BJ (cell line): ENCODE measurements at regions not wholly inside any gene's neighbourhood (a gene's known extent, or its start where the extent isn't known, plus 50 kb on each side); places are given as distances from the start of the nearest gene placed in this dataset.

Source experiments
- CTCF ChIA-PET: fragments of 350-600 bp; formaldehyde crosslinking; extraction: SDS; loops from one replicate; lab custom pipeline; 2021; ENCODE audit warnings: antibody characterized with exemption, inconsistent platforms; lab: Yijun Ruan, JAX
- POLR2A ChIA-PET: fragments of 300-600 bp; sonication (Branson Sonifier 250); formaldehyde crosslinking; extraction: SDS; loops from one replicate; lab custom pipeline; 2021; ENCODE audit warnings: antibody characterized with exemption; lab: Charles Lee
- DNase-seq: peaks from one replicate; pipeline ENCODE4 v3.0.0-alpha.2; 2011; ENCODE audit warnings: low read depth
- H3K27me3 ChIP-seq: 2 replicates; pipeline ENCODE4 v1.6.0; 2011; ENCODE audit warnings: low read length; ENCODE audit not compliant: control insufficient read depth, insufficient read depth
- H3K36me3 ChIP-seq: 2 replicates; pipeline ENCODE4 v1.5.1; 2011; ENCODE audit warnings: low read length; ENCODE audit not compliant: control insufficient read depth, insufficient read depth
- H3K4me3 ChIP-seq: 2 replicates; pipeline ENCODE4 v1.5.1; 2011; ENCODE audit warnings: low read depth, mild to moderate bottlenecking, control low read depth, low read length
- TF ChIP-seq, protein P1 (sequence below): IDR thresholded peaks from 2 replicates; pipeline ENCODE4 v1.5.1; 2011; ENCODE audit warnings: low read depth, mild to moderate bottlenecking, control low read depth, inconsistent platforms, low read length, moderate library complexity; ENCODE audit not compliant: insufficient read depth

DNA sequence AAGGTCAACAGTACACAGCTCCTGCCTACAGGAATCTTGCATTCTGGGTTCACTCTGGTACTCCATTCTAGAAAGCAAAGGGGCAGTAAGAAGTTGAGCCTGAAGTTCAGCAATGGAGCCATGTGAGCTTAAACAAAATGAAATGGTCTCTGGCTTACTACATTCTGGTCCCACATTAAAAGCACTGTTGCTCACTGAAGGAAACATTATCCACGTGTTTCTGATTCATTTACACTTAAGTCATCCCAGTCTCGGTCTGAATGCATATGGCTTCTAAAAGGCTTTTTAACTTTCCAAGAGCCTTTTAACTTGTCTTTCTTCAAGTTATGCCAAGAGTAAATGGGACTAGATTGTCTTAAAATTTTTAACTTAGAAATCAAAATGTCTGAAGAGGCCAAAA lies 177.8 kb downstream of the LNPK start:
- Histone ChIP-seq H3K36me3 (no peaks in the 10 kb centered on the region), H3K4me3 (no peak overlapping the region), H3K27me3 (no peaks in the 10 kb centered on the region)
- TF ChIP-seq, protein P1, sequence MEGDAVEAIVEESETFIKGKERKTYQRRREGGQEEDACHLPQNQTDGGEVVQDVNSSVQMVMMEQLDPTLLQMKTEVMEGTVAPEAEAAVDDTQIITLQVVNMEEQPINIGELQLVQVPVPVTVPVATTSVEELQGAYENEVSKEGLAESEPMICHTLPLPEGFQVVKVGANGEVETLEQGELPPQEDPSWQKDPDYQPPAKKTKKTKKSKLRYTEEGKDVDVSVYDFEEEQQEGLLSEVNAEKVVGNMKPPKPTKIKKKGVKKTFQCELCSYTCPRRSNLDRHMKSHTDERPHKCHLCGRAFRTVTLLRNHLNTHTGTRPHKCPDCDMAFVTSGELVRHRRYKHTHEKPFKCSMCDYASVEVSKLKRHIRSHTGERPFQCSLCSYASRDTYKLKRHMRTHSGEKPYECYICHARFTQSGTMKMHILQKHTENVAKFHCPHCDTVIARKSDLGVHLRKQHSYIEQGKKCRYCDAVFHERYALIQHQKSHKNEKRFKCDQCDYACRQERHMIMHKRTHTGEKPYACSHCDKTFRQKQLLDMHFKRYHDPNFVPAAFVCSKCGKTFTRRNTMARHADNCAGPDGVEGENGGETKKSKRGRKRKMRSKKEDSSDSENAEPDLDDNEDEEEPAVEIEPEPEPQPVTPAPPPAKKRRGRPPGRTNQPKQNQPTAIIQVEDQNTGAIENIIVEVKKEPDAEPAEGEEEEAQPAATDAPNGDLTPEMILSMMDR = no peak
- DNase-seq = no peak
- ChIA-PET CTCF (interaction anchor here (0.6 to 1.0 kb wide), 3 partner anchors 9 to 26 kb away, joined by 3 read pairs; no protein-coding TSS in a partner anchor), POLR2A (no interaction called here)

DNA sequence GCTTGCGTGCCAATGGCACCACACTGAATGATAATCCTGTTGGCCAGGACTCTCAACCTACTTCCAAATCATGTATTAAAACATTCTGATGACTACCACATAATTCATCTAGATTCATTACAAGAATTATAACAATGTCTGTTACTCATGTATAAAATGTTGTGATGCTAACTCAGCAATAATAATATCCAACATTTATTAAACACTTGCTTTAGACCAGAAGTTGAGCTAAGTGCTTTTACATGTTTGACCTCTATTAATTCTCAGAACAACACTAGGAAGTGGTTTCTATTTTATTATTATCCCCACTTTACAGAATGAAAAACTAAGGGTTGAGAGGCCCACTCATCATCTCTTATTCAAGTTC lies 178.4 kb downstream of the LNPK start:
- POLR2A ChIA-PET = no interaction called here
- DNase-seq = no peak
- Histone ChIP-seq H3K27me3 (no peaks in the 10 kb centered on the region), H3K4me3 (no peak overlapping the region), H3K36me3 (no peaks in the 10 kb centered on the region)
- CTCF ChIA-PET = interaction anchor here (1.0 kb wide), 1 partner anchor 9 kb away, joined by 3 read pairs; no protein-coding TSS in a partner anchor
- TF ChIP-seq, protein P1 = no peak

DNA sequence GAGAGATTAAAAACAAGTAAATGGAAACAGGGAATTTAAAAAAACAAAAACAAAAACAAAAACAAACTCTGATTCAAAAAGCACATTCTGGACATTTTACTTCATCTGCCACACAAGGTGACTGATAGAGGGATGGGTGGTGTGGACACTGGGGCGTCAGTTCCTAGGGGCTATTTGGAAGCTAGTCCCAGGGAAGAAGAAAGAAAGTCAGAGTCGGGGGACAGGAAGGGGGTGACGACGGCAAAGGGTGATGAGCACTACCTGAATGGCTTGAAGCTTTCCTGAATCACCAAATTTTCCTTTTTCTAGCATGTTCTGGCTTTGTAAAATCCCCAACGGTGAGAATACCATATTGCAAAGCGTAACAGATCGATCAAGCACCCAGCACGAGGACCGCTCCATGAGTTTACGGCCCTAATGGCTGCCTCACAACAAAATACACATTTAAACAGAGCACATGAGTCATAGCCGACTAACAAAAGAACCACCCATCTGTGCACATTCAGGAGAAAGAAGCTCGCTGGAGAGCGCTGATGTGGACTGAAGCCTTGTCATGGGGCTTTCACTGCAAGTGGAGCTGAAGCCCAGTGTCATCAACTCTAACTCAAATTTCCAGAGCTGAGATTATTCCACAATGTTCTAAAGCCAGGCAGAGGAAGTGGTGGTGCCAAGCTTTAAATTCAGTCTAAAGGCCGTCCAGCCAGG lies 178.9 kb downstream of the LNPK start:
- Histone ChIP-seq H3K36me3 (no peaks in the 10 kb centered on the region), H3K4me3 (no peak overlapping the region), H3K27me3 (no peaks in the 10 kb centered on the region)
- ChIA-PET CTCF (interaction anchor here (0.9 kb wide), 1 partner anchor 10 kb away, joined by 3 read pairs; no protein-coding TSS in a partner anchor), POLR2A (no interaction called here)
- DNase-seq = no peak
- TF ChIP-seq, protein P1 = no peak

DNA sequence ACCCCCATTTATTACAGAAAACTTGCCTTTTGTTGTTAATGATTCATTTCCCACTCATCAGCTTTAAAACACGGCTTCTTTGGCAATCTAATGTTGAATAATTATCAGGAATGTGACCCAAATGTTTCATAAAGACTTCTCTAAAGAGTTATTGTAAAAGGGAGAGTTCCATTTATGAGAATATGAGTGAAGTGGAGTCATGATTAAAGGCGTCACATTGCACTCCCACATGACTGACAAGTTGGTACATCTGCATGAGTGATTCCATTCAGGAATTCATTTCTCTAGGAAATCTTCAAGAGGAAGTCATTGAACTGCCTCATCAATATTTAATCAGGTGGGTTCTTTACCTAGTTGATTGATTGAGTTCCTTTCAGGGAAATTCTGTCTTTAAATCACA lies 184.8 kb downstream of the LNPK start:
- ChIA-PET POLR2A (no interaction called here), CTCF (interaction anchor here (0.7 to 1.5 kb wide), 2 partner anchors 10 to 35 kb away, joined by 3 read pairs; no protein-coding TSS in a partner anchor)
- TF ChIP-seq, protein P1 = no peak
- no peak for DNase-seq
- Histone ChIP-seq H3K4me3 (no peak overlapping the region), H3K27me3 (no peaks in the 10 kb centered on the region), H3K36me3 (no peaks in the 10 kb centered on the region)

DNA sequence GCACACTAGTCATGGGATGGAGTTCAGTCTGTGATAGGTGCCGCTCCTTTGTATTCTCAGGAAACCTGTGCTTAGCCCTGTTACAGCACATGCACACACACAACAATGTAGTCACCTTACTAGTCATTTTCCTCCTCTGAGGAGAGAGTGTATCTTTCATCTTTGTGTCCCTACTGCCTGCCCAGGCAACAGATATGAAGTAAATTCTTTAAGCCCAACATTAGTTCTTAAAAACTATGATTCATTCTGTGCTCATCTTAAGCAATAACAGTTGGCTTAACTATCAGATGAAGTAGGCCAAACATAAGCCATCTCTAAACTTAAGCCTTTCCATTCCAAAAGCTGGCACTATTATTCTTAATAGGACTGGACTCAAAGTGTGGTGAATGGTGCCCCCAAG lies 186.5 kb downstream of the LNPK start:
- Histone ChIP-seq H3K27me3 (no peaks in the 10 kb centered on the region), H3K4me3 (no peak overlapping the region), H3K36me3 (no peaks in the 10 kb centered on the region)
- no peak for DNase-seq
- POLR2A ChIA-PET = no interaction called here
- CTCF ChIA-PET = no interaction called here
- TF ChIP-seq, protein P1 = no peak
